Erythroblast (primary cell): ENCODE measurements at regions not wholly inside any gene's neighbourhood (a gene's known extent, or its start where the extent isn't known, plus 50 kb on each side); places are given as distances from the start of the nearest gene placed in this dataset.

ENCODE experiments used
- GATA1 ChIP-seq: IDR thresholded peaks from 2 replicates; pipeline ENCODE4 v1.6.1; 2011; ENCODE audit warnings: low read depth, mild to moderate bottlenecking, control low read depth, low read length, moderate library complexity
- POLR2A ChIP-seq: IDR thresholded peaks from 2 replicates; pipeline ENCODE4 v1.6.1; 2011; ENCODE audit warnings: mild to moderate bottlenecking, low read length

DNA sequence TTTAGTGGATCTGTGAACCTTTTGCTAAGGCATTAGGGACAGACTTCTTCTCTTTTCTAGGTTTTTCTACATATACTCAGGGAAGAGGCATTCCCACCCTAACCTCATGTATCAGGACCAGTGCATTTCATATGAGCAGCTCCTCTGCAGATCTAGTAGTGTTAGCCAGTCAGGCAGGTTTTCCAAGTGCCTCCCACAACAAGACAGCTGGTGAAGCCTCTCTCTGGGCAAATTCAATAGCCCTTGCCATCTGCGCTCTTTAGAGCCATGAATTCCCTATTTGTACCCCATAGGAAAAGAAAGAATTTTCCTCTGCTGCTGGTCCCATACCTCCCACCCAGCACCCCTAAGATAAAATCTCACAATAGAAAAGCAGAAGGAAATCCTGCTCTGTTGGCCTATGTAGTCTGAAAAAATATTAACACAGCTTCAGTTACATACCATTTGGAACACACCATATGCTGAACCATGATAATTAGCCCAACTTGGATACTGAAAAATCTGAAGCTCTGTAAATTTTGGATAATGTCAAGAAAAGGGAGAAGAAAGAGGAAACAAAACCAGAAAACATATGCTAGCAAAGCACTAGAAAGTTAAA lies 1354.6 kb upstream of the NRXN1 start:
- TF ChIP-seq POLR2A (no peak), GATA1 (no peak)
